WTC11 (cell line): ENCODE measurements at regions not wholly inside any gene's neighbourhood (a gene's known extent, or its start where the extent isn't known, plus 50 kb on each side); places are given as distances from the start of the nearest gene placed in this dataset.

Experiments
- ATAC-seq: fragments of 200-7000 bp; cut with Tn5 transposase; 2 replicates; pipeline ENCODE4 v1.10.0; 2021; ENCODE audit warnings: mild to moderate bottlenecking, moderate library complexity
- CTCF ChIA-PET: fragments of 300-600 bp; sonication (Branson Sonifier 250); formaldehyde crosslinking; loops from one replicate; lab custom pipeline; 2021; ENCODE audit warnings: antibody characterized with exemption; lab: Charles Lee
- POLR2A ChIA-PET: fragments of 350-600 bp; sonication (Branson Sonifier 250); formaldehyde crosslinking; loops from one replicate; lab custom pipeline; 2021; ENCODE audit warnings: antibody characterized with exemption; lab: Charles Lee
- DNase-seq: peaks from one replicate; pipeline ENCODE4 v3.0.0; 2021; ENCODE audit warnings: low spot score
- H3K27ac Mint-ChIP-seq: 2 replicates; pipeline ENCODE4 v1.8.0; 2021; ENCODE audit warnings: mixed read lengths
- H3K27me3 Mint-ChIP-seq: 2 replicates; pipeline ENCODE4 v1.8.0; 2021; ENCODE audit warnings: low read depth, mild to moderate bottlenecking, moderate library complexity, mixed read lengths
- H3K36me3 Mint-ChIP-seq: 2 replicates; pipeline ENCODE4 v1.8.0; 2021; ENCODE audit warnings: mixed read lengths
- H3K4me1 Mint-ChIP-seq: 2 replicates; pipeline ENCODE4 v1.8.0; 2022; ENCODE audit warnings: mixed read lengths
- H3K4me3 Mint-ChIP-seq: 2 replicates; pipeline ENCODE4 v1.8.0; 2021; ENCODE audit warnings: mild to moderate bottlenecking, moderate library complexity, mixed read lengths
- H3K9me3 Mint-ChIP-seq: 2 replicates; pipeline ENCODE4 v1.8.0; 2021; ENCODE audit warnings: mixed read lengths
- AFF4 ChIP-seq: sonication (generic); formaldehyde crosslinking; IDR thresholded peaks from 2 replicates; pipeline ENCODE4 v1.8.1; 2023; ENCODE audit warnings: mild to moderate bottlenecking, missing genetic modification reagents, borderline replicate concordance
- ATF6 ChIP-seq: sonication (generic); formaldehyde crosslinking; IDR thresholded peaks from 2 replicates; pipeline ENCODE4 v1.8.1; 2023; ENCODE audit warnings: mild to moderate bottlenecking, missing genetic modification reagents
- CDX4 ChIP-seq: fragments of 250-450 bp; sonication (Bioruptor Pico); IDR thresholded peaks from 2 replicates; pipeline ENCODE4 v1.9.0; 2021; ENCODE audit warnings: moderate library complexity, mild to moderate bottlenecking, inconsistent platforms, borderline replicate concordance
- CTCF ChIP-seq: fragments of 200-600 bp; IDR thresholded peaks from 2 replicates; pipeline ENCODE4 v1.8.0; 2022; ENCODE audit warnings: antibody characterized with exemption
- E2F5 ChIP-seq: sonication (generic); formaldehyde crosslinking; IDR thresholded peaks from 2 replicates; pipeline ENCODE4 v1.8.1; 2022; ENCODE audit warnings: mild to moderate bottlenecking, moderate library complexity, missing genetic modification reagents
- ELF4 ChIP-seq: sonication (generic); formaldehyde crosslinking; IDR thresholded peaks from 2 replicates; pipeline ENCODE4 v1.8.1; 2022; ENCODE audit warnings: low read depth, mild to moderate bottlenecking, moderate library complexity, missing genetic modification reagents
- FOXP4 ChIP-seq: sonication (generic); formaldehyde crosslinking; IDR thresholded peaks from 2 replicates; pipeline ENCODE4 v1.8.0; 2022; ENCODE audit warnings: mild to moderate bottlenecking, missing genetic modification reagents
- NFATC4 ChIP-seq: fragments of 250-450 bp; sonication (Bioruptor Pico); IDR thresholded peaks from 2 replicates; pipeline ENCODE4 v1.9.0; 2021; ENCODE audit warnings: mild to moderate bottlenecking
- NR1H2 ChIP-seq: sonication (generic); formaldehyde crosslinking; IDR thresholded peaks from 2 replicates; pipeline ENCODE4 v1.9.0; 2021; ENCODE audit warnings: mild to moderate bottlenecking, moderate library complexity, missing genetic modification reagents
- TEAD4 ChIP-seq: sonication (generic); formaldehyde crosslinking; IDR thresholded peaks from 2 replicates; pipeline ENCODE4 v1.8.0; 2022; ENCODE audit warnings: mild to moderate bottlenecking, missing genetic modification reagents
- ZNF219 ChIP-seq: sonication (generic); formaldehyde crosslinking; IDR thresholded peaks from 2 replicates; pipeline ENCODE4 v1.8.0; 2023; ENCODE audit warnings: missing genetic modification reagents, mild to moderate bottlenecking, borderline replicate concordance
- ZSCAN18 ChIP-seq: fragments of 250-450 bp; sonication (Bioruptor Pico); IDR thresholded peaks from 2 replicates; pipeline ENCODE4 v2.1.2; 2022; ENCODE audit warnings: mild to moderate bottlenecking, moderate library complexity

GRCh38 chr20:24100370-24101011 is 111.9 kb upstream of the GGTLC1 start:
- ATAC-seq = peak; percentile 75
- POLR2A ChIA-PET = no interaction called here
- Mint-ChIP-seq H3K27ac (no peak overlapping the region), H3K36me3 (no peaks in the 10 kb centered on the region), H3K9me3 (no peaks in the 10 kb centered on the region), H3K27me3 (peaks cover 3% of the 10 kb centered on the region; the same call in 1 of the 2 replicates), H3K4me1 (peaks cover 15% of the 10 kb centered on the region), H3K4me3 (no peak overlapping the region)
- peak; percentile 50 for DNase-seq
- CTCF ChIA-PET = interaction anchor here (1.4 to 2.1 kb wide), 2 partner anchors 49 to 60 kb away, joined by 3 to 6 read pairs; no protein-coding TSS in a partner anchor
- TF ChIP-seq CTCF = peak; percentile 42
- no peak for TF ChIP-seq E2F5

- H3K27ac Mint-ChIP-seq = no peak overlapping the region
- peaks cover 15% of the 10 kb centered on the region for H3K4me1 Mint-ChIP-seq
- no peaks in the 10 kb centered on the region for H3K36me3 Mint-ChIP-seq
- no peak overlapping the region for H3K4me3 Mint-ChIP-seq
- no peaks in the 10 kb centered on the region for H3K9me3 Mint-ChIP-seq
- ChIA-PET POLR2A (no interaction called here), CTCF (no interaction called here)
- DNase-seq = no peak
- no peak for TF ChIP-seq NFATC4 (CRISPR knock-in tag)
- TF ChIP-seq NR1H2 = no peak
- TF ChIP-seq ZNF219 = no peak
- no peak for TF ChIP-seq TEAD4 (CRISPR knock-in tag)
- TF ChIP-seq FOXP4 (CRISPR knock-in tag) = no peak
- TF ChIP-seq AFF4 = no peak
- no peak for TF ChIP-seq ELF4 (CRISPR knock-in tag)
- no peak for TF ChIP-seq ATF6 (CRISPR knock-in tag)
- TF ChIP-seq ZSCAN18 (CRISPR knock-in tag) = no peak
- no peak for TF ChIP-seq CDX4 (CRISPR knock-in tag)
- no peak for ATAC-seq
- peaks cover 3% of the 10 kb centered on the region; the same call in 1 of the 2 replicates for H3K27me3 Mint-ChIP-seq
These were observed 110.3 kb upstream of the GGTLC1 start for GRCh38 chr20:24098886-24099285.
